IMR-90 (cell line): ENCODE measurements at regions not wholly inside any gene's neighbourhood (a gene's known extent, or its start where the extent isn't known, plus 50 kb on each side); places are given as distances from the start of the nearest gene placed in this dataset.

Source experiments
- ATAC-seq: fragments of 200-7000 bp; cut with Tn5 transposase; 2 replicates; pipeline ENCODE4 v1.9.1; 2020; ENCODE audit warnings: low read depth, mild to moderate bottlenecking, moderate library complexity
- BruUV-seq: library from RNA; stranded (reverse); fragments of 400-500 nt; replicated peaks from 2 replicates; lab custom pipeline; 2021; lab: Mats Ljungman, UMichigan
- CTCF ChIA-PET: fragments of 300-600 bp; formaldehyde crosslinking; extraction: SDS; loops from one replicate; lab custom pipeline; 2021; ENCODE audit warnings: antibody characterized with exemption; lab: Yijun Ruan, JAX
- POLR2A ChIA-PET: fragments of 300-600 bp; sonication (Branson Sonifier 250); formaldehyde crosslinking; loops from one replicate; lab custom pipeline; 2022; ENCODE audit warnings: antibody characterized with exemption; ENCODE audit not compliant: unreplicated experiment; lab: Charles Lee
- DNase-seq: peaks from one replicate; pipeline ENCODE4 v3.0.0; 2013
- H2AFZ ChIP-seq: replicated peaks from 2 replicates; pipeline ENCODE3; 2013; ENCODE audit warnings: low read length, mild to moderate bottlenecking; ENCODE audit not compliant: poor library complexity
- H2AK5ac ChIP-seq: 2 replicates; pipeline ENCODE4 v1.6.1; 2013; ENCODE audit warnings: low read depth, low read length, inconsistent platforms
- H2AK9ac ChIP-seq: replicated peaks from 2 replicates; pipeline ENCODE3; 2013; ENCODE audit warnings: mild to moderate bottlenecking, low read depth, low read length, moderate library complexity; ENCODE audit not compliant: poor library complexity
- H2BK120ac ChIP-seq: 2 replicates; pipeline ENCODE4 v1.6.1; 2013; ENCODE audit warnings: low read depth, low read length, inconsistent platforms
- H2BK15ac ChIP-seq: 3 replicates; pipeline ENCODE4 v1.6.1; 2013; ENCODE audit warnings: low read depth, low read length, inconsistent platforms
- H2BK20ac ChIP-seq: 2 replicates; pipeline ENCODE4 v1.6.1; 2013; ENCODE audit warnings: low read depth, mild to moderate bottlenecking, inconsistent platforms, low read length, moderate library complexity
- H2BK5ac ChIP-seq: 2 replicates; pipeline ENCODE4 v1.6.1; 2013; ENCODE audit warnings: mild to moderate bottlenecking, low read depth, low read length, inconsistent platforms; ENCODE audit not compliant: poor library complexity, severe bottlenecking
- H3K14ac ChIP-seq: replicated peaks from 2 replicates; pipeline ENCODE4 v1.6.1; 2013; ENCODE audit warnings: low read depth, low read length, inconsistent platforms
- H3K18ac ChIP-seq: 2 replicates; pipeline ENCODE4 v1.6.1; 2013; ENCODE audit warnings: low read depth, low read length, control low read depth
- H3K23ac ChIP-seq: 2 replicates; pipeline ENCODE4 v1.6.1; 2013; ENCODE audit warnings: low read depth, low read length, inconsistent platforms
- H3K27ac ChIP-seq: 2 replicates; pipeline ENCODE4 v1.5.1; 2013; ENCODE audit warnings: mild to moderate bottlenecking, control low read depth, low read length; ENCODE audit not compliant: insufficient read depth
- H3K27me3 ChIP-seq: 2 replicates; pipeline ENCODE4 v1.6.1; 2013; ENCODE audit warnings: low read length; ENCODE audit not compliant: control insufficient read depth, insufficient read depth
- H3K36me3 ChIP-seq: 2 replicates; pipeline ENCODE4 v1.6.1; 2013; ENCODE audit warnings: low read length, mixed read lengths; ENCODE audit not compliant: control insufficient read depth, insufficient read depth
- H3K4ac ChIP-seq: 2 replicates; pipeline ENCODE4 v1.6.1; 2013; ENCODE audit warnings: low read depth, low read length, inconsistent platforms
- H3K4me1 ChIP-seq: 2 replicates; pipeline ENCODE4 v1.6.1; 2013; ENCODE audit warnings: low read length, mixed read lengths; ENCODE audit not compliant: control insufficient read depth, insufficient read depth
- H3K4me2 ChIP-seq: 2 replicates; pipeline ENCODE4 v1.6.1; 2013; ENCODE audit warnings: low read depth, mild to moderate bottlenecking, control low read depth, low read length, moderate library complexity
- H3K4me3 ChIP-seq: 2 replicates; pipeline ENCODE4 v1.5.1; 2013; ENCODE audit warnings: low read depth, mild to moderate bottlenecking, control low read depth, low read length, moderate library complexity; ENCODE audit not compliant: insufficient read depth
- H3K56ac ChIP-seq: 2 replicates; pipeline ENCODE4 v1.6.1; 2013; ENCODE audit warnings: low read length, inconsistent platforms; ENCODE audit not compliant: insufficient read depth; ENCODE audit errors: extremely low read depth
- H3K79me1 ChIP-seq, 2 experiments: 2 replicates each; pipeline ENCODE4 v1.6.1; 2013; ENCODE audit warnings: low read length in 2 of 2, inconsistent platforms in 1 of 2, low read depth in 1 of 2
- H3K9ac ChIP-seq: 2 replicates; pipeline ENCODE4 v1.6.1; 2013; ENCODE audit warnings: low read depth, low read length, control low read depth
- H3K9me1 ChIP-seq: 2 replicates; pipeline ENCODE4 v1.6.1; 2013; ENCODE audit warnings: low read length, inconsistent platforms; ENCODE audit not compliant: insufficient read depth
- H3K9me3 ChIP-seq: 2 replicates; pipeline ENCODE4 v1.6.1; 2013; ENCODE audit warnings: low read length; ENCODE audit not compliant: control insufficient read depth, insufficient read depth
- H4K20me1 ChIP-seq: 2 replicates; pipeline ENCODE4 v1.6.1; 2013; ENCODE audit warnings: low read length, inconsistent platforms; ENCODE audit not compliant: insufficient read depth
- H4K5ac ChIP-seq: 2 replicates; pipeline ENCODE4 v1.6.1; 2013; ENCODE audit warnings: mild to moderate bottlenecking, low read depth, low read length, control low read depth
- H4K8ac ChIP-seq, 2 experiments: 2 replicates each; pipeline ENCODE4 v1.6.1; 2013; ENCODE audit warnings: low read depth in 2 of 2, low read length in 2 of 2, control low read depth in 1 of 2, inconsistent platforms in 1 of 2
- H4K91ac ChIP-seq: 2 replicates; pipeline ENCODE4 v1.6.1; 2013; ENCODE audit warnings: low read depth, low read length, inconsistent platforms; ENCODE audit not compliant: insufficient read depth
- MAZ ChIP-seq: IDR thresholded peaks from 2 replicates; pipeline ENCODE4 v1.6.1; 2012; ENCODE audit warnings: low read depth, mild to moderate bottlenecking, low read length, improper control_type of control experiment, moderate library complexity, borderline replicate concordance
- MXI1 ChIP-seq: IDR thresholded peaks from 2 replicates; pipeline ENCODE4 v1.6.1; 2012; ENCODE audit warnings: low read depth, mild to moderate bottlenecking, low read length, moderate library complexity, borderline replicate concordance
- NFE2L2 ChIP-seq: fragments of 150-350 bp; IDR thresholded peaks from 2 replicates; pipeline ENCODE4 v1.6.1; 2016; ENCODE audit warnings: low read depth, mild to moderate bottlenecking, low read length
- RFX5 ChIP-seq: IDR thresholded peaks from 2 replicates; pipeline ENCODE4 v1.8.0; 2012; ENCODE audit warnings: low read depth, mild to moderate bottlenecking, low read length, moderate library complexity
- WGBS, 2 experiments: methylation state at CpG; one replicate each; pipeline versions ENCODE4 v1.1.5 to v1.1.7; 2013; ENCODE audit warnings: missing lambda C conversion rate in 2 of 2; ENCODE audit not compliant: insufficient read length in 1 of 2; ENCODE audit errors: extremely low coverage in 2 of 2; 5-methylcytosine and 5-hydroxymethylcytosine counted together
- dilution Hi-C: fragments of 300-500 bp; cut with HindIII; formaldehyde crosslinking; loops from one replicate; pipeline ENCODE4 v1.14.3; 2018; ENCODE audit warnings: low sequenced_read_pairs; ENCODE audit not compliant: unreplicated experiment
- in situ Hi-C: fragments of 300-500 bp; cut with MboI; formaldehyde crosslinking; loops from 3 replicates; pipeline ENCODE4 v1.14.3; 2019; ENCODE audit warnings: low sequenced_read_pairs, inconsistent platforms, mixed read lengths
- intact Hi-C: fragments of 100-400 bp; cut with micrococcal nuclease; formaldehyde crosslinking; loops from 2 replicates; pipeline ENCODE4 v1.10.0; 2022

DNA sequence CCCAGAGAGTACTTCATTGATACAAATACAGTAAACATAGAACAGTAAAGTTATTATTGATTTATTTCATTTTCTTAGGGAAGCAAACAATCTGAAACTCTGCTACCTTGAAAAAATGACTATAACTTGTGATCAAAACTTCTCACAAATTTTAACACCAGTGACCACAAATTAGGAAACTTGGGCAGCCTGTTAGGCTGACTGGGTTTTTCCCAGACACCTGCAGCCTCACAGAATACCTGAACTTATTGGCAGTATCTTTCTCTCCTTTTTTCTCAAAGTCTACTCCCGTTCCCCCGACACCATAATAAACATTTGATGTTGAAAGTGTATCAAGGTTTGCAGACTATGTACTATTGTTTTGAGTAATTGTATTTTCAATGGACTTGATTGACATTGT, 360.5 kb downstream of the LMO7 start:
- no peak overlapping the region for H3K4me3 ChIP-seq
- H3K79me1 ChIP-seq, result no peaks in the 10 kb centered on the region
- no TSS peak for BruUV-seq
- DNase-seq (no peak), ATAC-seq (no peak)
- H2BK20ac ChIP-seq, result no peak overlapping the region
- H2AK9ac ChIP-seq, result no peak overlapping the region
- ChIA-PET POLR2A (no interaction called here), CTCF (no interaction called here)
- no peak overlapping the region for H3K18ac ChIP-seq
- no peak overlapping the region for H2BK5ac ChIP-seq
- no peak for TF ChIP-seq MAZ
- no peak for TF ChIP-seq MXI1
- TF ChIP-seq NFE2L2, result no peak
- no peak for TF ChIP-seq RFX5
- no peak overlapping the region for H2AFZ ChIP-seq
- H3K4me2 ChIP-seq, result no peak overlapping the region
- H3K27me3 ChIP-seq, result no peaks in the 10 kb centered on the region; the same call in 1 of the 2 replicates
- H3K36me3 ChIP-seq, result no peaks in the 10 kb centered on the region
- H3K9me1 ChIP-seq, result no peaks in the 10 kb centered on the region
- dilution Hi-C loops, result no loop called here
- no peak overlapping the region for H3K56ac ChIP-seq
- H2AK5ac ChIP-seq, result no peak overlapping the region
- H4K5ac ChIP-seq, result no peak overlapping the region
- no peaks in the 10 kb centered on the region for H3K4me1 ChIP-seq
- H3K9me3 ChIP-seq, result no peaks in the 10 kb centered on the region
- H4K20me1 ChIP-seq, result no peaks in the 10 kb centered on the region
- no peak overlapping the region for H3K23ac ChIP-seq
- H3K9ac ChIP-seq, result no peak overlapping the region
- H4K8ac ChIP-seq, result no peak overlapping the region
- no peak overlapping the region for H3K27ac ChIP-seq
- H4K91ac ChIP-seq, result no peak overlapping the region
- no peak overlapping the region for H3K4ac ChIP-seq
- in situ Hi-C loops, result no loop called here
- H3K14ac ChIP-seq, result no peak overlapping the region
- H2BK15ac ChIP-seq, result no peak overlapping the region
- intact Hi-C loops, result no loop called here
- WGBS, 2 experiments, result no CpG with 5 or more reads among the region's 2 CpGs
- no peak overlapping the region for H2BK120ac ChIP-seq
